ENCODE measurements at regions not wholly inside any gene's neighbourhood (a gene's known extent, or its start where the extent isn't known, plus 50 kb on each side); places are given as distances from the start of the nearest gene placed in this dataset.

DNA sequence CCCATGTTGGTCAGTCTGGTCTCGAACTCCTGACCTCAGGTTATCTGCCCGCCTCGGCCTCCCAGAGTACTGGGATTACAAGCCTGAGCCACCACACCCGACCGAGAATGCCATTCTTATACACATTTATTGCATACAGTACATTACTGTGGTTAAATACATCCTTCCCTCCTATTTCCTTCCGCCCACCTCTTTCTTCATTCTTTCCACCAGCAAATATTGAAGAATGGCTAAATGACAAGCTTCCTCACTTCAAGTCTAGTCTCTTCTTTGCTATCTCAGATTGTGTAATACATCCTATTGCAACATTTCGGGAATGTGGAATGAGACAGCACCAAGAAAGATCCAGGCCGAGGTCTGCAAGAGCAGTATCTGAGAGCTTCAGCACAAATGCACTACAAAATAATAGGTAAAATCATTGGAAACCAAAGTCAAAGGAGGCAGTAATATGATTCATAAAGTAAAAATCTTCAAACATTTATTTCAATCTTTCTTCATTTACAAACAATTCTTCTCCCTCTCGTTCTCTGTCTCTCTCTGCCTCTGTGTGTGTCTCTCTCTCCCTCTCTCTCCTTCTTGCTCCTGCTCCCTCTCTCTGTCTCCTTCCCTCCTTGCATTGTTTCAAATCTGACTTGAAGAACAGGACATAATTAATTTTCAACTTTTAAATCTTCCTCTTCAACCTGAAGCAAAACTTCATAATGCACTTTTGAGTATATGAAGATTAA lies 94.7 kb upstream of the TGFBR2 start:
- H2AFZ ChIP-seq, result no peak overlapping the region

DNA sequence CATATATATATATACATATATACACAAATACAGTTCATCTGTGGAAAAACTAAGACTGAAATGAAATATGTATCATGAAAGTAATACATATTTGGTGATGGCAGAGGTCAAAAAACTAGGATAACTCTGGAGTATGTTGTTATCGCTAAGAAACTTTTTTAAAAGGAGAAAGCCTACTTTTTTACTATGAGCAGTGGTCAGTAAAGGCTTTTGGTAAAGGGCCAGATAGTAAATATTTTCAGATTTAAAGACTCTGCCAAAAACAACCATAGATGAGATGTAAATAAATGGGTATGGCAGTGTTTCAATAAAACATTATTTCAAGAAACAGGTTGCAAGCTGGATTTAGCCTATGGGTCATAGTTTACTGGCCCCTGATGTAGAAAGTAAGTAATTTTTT lies 93.8 kb upstream of the TGFBR2 start:
- 40% methylated on average over 1 of the region's 1 CpG for WGBS (ENCODE audit: low lambda C conversion rate, missing lambda C conversion rate)
- H3K36me3 ChIP-seq (replicated peaks; ENCODE audit: insufficient read depth, low read depth), result no peaks in the 10 kb centered on the region
- no peaks in the 10 kb centered on the region for H3K79me2 ChIP-seq
- DNase-seq (ENCODE audit: low spot score), result no peak
- TF ChIP-seq, protein P1, sequence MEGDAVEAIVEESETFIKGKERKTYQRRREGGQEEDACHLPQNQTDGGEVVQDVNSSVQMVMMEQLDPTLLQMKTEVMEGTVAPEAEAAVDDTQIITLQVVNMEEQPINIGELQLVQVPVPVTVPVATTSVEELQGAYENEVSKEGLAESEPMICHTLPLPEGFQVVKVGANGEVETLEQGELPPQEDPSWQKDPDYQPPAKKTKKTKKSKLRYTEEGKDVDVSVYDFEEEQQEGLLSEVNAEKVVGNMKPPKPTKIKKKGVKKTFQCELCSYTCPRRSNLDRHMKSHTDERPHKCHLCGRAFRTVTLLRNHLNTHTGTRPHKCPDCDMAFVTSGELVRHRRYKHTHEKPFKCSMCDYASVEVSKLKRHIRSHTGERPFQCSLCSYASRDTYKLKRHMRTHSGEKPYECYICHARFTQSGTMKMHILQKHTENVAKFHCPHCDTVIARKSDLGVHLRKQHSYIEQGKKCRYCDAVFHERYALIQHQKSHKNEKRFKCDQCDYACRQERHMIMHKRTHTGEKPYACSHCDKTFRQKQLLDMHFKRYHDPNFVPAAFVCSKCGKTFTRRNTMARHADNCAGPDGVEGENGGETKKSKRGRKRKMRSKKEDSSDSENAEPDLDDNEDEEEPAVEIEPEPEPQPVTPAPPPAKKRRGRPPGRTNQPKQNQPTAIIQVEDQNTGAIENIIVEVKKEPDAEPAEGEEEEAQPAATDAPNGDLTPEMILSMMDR (IDR thresholded peaks at IDR 0.05; ENCODE audit: poor library complexity), result no peak
- TF ChIP-seq EZH2 (IDR thresholded peaks at IDR 0.05; ENCODE audit: borderline replicate concordance), result no peak
- H3K4me1 ChIP-seq (ENCODE audit: insufficient read depth), result no peaks in the 10 kb centered on the region
- H3K9me2 ChIP-seq (replicated peaks; ENCODE audit: insufficient read depth), result no peaks in the 10 kb centered on the region
- no peak overlapping the region for H3K4me3 ChIP-seq
- H2AFZ ChIP-seq, result no peak overlapping the region
- no peaks in the 10 kb centered on the region for H3K27me3 ChIP-seq
- no peak overlapping the region for H3K4me2 ChIP-seq
- H4K20me1 ChIP-seq (ENCODE audit: insufficient read depth, poor library complexity, severe bottlenecking), result no peaks in the 10 kb centered on the region
- H3K9me3 ChIP-seq (ENCODE audit: low read depth), result no peaks in the 10 kb centered on the region
- no peak overlapping the region for H3K27ac ChIP-seq

More for the DNA sequence above, 94.7 kb upstream of the TGFBR2 start:
- H4K20me1 ChIP-seq (ENCODE audit: insufficient read depth, poor library complexity, severe bottlenecking), result no peaks in the 10 kb centered on the region
- H3K4me2 ChIP-seq, result no peak overlapping the region
- no peak overlapping the region for H3K4me3 ChIP-seq
- peak overlapping the region; percentile 44 for H3K27ac ChIP-seq
- no peaks in the 10 kb centered on the region for H3K9me3 ChIP-seq (ENCODE audit: low read depth)
- H3K27me3 ChIP-seq, result no peaks in the 10 kb centered on the region
- H3K4me1 ChIP-seq (ENCODE audit: insufficient read depth), result no peaks in the 10 kb centered on the region
- peak; percentile 58 for DNase-seq (ENCODE audit: low spot score)
- 67% methylated on average over 9 of the region's 9 CpGs for WGBS (ENCODE audit: low lambda C conversion rate, missing lambda C conversion rate)
- no peaks in the 10 kb centered on the region for H3K9me2 ChIP-seq (replicated peaks; ENCODE audit: insufficient read depth)
- H3K36me3 ChIP-seq (replicated peaks; ENCODE audit: insufficient read depth, low read depth), result no peaks in the 10 kb centered on the region
- TF ChIP-seq, protein P1 (IDR thresholded peaks at IDR 0.05; ENCODE audit: poor library complexity), result no peak
- no peak for TF ChIP-seq EZH2 (IDR thresholded peaks at IDR 0.05; ENCODE audit: borderline replicate concordance)
- H3K79me2 ChIP-seq, result no peaks in the 10 kb centered on the region

DNA sequence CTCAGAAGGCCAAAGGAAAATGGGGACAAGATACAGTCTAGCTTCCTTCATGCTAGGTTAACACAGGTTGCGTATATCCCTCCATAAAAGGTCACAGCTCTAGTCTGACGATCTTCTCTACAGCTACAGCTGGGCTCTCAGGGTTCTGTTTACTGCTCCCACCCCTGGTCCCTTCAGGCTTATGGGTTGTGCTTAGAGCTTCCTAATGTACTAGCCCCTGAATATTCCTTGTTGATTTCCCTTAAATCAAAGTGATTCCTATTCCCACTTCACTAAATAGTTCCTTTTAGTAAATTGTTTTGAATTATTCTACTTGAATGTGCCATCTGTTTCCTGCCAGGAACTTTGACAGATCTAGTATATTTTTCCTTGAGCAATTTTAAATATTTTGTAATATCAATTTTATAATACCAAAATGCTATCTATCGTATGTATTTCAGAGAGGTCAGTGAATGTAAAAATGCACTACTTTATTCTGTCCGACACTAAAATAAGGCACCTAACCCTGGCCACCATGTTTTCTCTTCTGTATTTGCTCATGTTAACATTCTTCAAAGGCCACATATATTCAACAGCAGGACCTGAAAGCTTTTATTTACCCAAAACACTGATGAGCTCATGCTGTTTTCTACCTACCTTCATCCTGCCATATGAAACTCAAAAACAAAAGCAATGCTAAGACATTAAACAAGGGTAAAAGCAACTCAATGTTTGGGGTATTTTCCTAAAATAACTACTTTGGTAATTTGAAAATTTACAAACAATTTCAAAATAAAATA lies 92.8 kb upstream of the TGFBR2 start:
- no peak overlapping the region for H3K27ac ChIP-seq

More for the DNA sequence above, 92.8 kb upstream of the TGFBR2 start:
- Histone ChIP-seq H4K20me1 (ENCODE audit: insufficient read depth, poor library complexity, severe bottlenecking) (no peaks in the 10 kb centered on the region), H3K27me3 (no peaks in the 10 kb centered on the region), H3K36me3 (replicated peaks; ENCODE audit: insufficient read depth, low read depth) (no peaks in the 10 kb centered on the region), H3K9me3 (ENCODE audit: low read depth) (no peaks in the 10 kb centered on the region), H3K9me2 (replicated peaks; ENCODE audit: insufficient read depth) (no peaks in the 10 kb centered on the region), H3K4me1 (ENCODE audit: insufficient read depth) (no peaks in the 10 kb centered on the region), H2AFZ (no peak overlapping the region), H3K79me2 (no peaks in the 10 kb centered on the region), H3K4me3 (no peak overlapping the region), H3K4me2 (no peak overlapping the region)
- 95% methylated on average over 4 of the region's 4 CpGs for WGBS (ENCODE audit: low lambda C conversion rate, missing lambda C conversion rate)
- TF ChIP-seq EZH2phosphoT487 (IDR thresholded peaks at IDR 0.05; ENCODE audit: low read depth, severe bottlenecking, unreplicated experiment), result no peak
- TF ChIP-seq, protein P1 (IDR thresholded peaks at IDR 0.05; ENCODE audit: poor library complexity), result no peak
- no peak for TF ChIP-seq EZH2 (IDR thresholded peaks at IDR 0.05; ENCODE audit: borderline replicate concordance)
- no peak for DNase-seq (ENCODE audit: low spot score)

Measured in hepatocyte (in vitro differentiated cells).